Thoracic aorta (tissue), 2 donors: ENCODE measurements at regions not wholly inside any gene's neighbourhood (a gene's known extent, or its start where the extent isn't known, plus 50 kb on each side); places are given as distances from the start of the nearest gene placed in this dataset.

Experiments
- ATAC-seq: fragments of 150-250 bp; one replicate; pipeline ENCODE4 v1.8.0; 2017; ENCODE audit warnings: low read depth; ENCODE audit not compliant: insufficient number of reproducible peaks, low FRiP score
- DNase-seq: peaks from one replicate; pipeline ENCODE4 v3.0.0-alpha.2; 2020; ENCODE audit warnings: low spot score
- H3K27ac ChIP-seq, 2 donors: fragments of 200-600 bp; sonication (generic); 1 replicate in 1 of 2; 2 replicates in 1 of 2; pipeline ENCODE4 v1.5.1; 2016; ENCODE audit warnings: mild to moderate bottlenecking in 2 of 2, moderate library complexity in 2 of 2
- H3K27me3 ChIP-seq: fragments of 200-600 bp; sonication (generic); replicated peaks from 2 replicates; pipeline ENCODE4 v1.6.0; 2016; ENCODE audit warnings: mild to moderate bottlenecking; ENCODE audit not compliant: insufficient read depth
- H3K36me3 ChIP-seq: fragments of 200-600 bp; sonication (generic); one replicate; pipeline ENCODE4 v1.5.1; 2016
- H3K4me1 ChIP-seq, 2 donors: fragments of 200-600 bp; sonication (generic); 1 replicate in 1 of 2; 2 replicates in 1 of 2; pipeline versions ENCODE4 v1.5.1 to v1.6.0; 2016; ENCODE audit warnings: low read depth in 2 of 2, mild to moderate bottlenecking in 1 of 2; ENCODE audit not compliant: control insufficient read depth in 1 of 2
- H3K4me3 ChIP-seq: fragments of 200-600 bp; sonication (generic); 2 replicates; pipeline ENCODE4 v1.5.1; 2016; ENCODE audit warnings: mild to moderate bottlenecking
- H3K9me3 ChIP-seq: fragments of 200-600 bp; sonication (generic); 2 replicates; pipeline ENCODE4 v1.5.1; 2016
- TF ChIP-seq, protein P1 (sequence below): fragments of 200-600 bp; sonication (generic); IDR thresholded peaks from one replicate; pipeline ENCODE4 v1.5.1; 2019; ENCODE audit warnings: antibody characterized with exemption

GRCh38 chr20:40255365-40255764 lies 433.7 kb downstream of the MAFB start:
- no peaks in the 10 kb centered on the region for H3K9me3 ChIP-seq
- no peaks in the 10 kb centered on the region for H3K27me3 ChIP-seq
- TF ChIP-seq, protein P1, sequence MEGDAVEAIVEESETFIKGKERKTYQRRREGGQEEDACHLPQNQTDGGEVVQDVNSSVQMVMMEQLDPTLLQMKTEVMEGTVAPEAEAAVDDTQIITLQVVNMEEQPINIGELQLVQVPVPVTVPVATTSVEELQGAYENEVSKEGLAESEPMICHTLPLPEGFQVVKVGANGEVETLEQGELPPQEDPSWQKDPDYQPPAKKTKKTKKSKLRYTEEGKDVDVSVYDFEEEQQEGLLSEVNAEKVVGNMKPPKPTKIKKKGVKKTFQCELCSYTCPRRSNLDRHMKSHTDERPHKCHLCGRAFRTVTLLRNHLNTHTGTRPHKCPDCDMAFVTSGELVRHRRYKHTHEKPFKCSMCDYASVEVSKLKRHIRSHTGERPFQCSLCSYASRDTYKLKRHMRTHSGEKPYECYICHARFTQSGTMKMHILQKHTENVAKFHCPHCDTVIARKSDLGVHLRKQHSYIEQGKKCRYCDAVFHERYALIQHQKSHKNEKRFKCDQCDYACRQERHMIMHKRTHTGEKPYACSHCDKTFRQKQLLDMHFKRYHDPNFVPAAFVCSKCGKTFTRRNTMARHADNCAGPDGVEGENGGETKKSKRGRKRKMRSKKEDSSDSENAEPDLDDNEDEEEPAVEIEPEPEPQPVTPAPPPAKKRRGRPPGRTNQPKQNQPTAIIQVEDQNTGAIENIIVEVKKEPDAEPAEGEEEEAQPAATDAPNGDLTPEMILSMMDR: no peak
- no peaks in the 10 kb centered on the region for H3K36me3 ChIP-seq
- no peak for DNase-seq
- no peak overlapping the region for H3K27ac ChIP-seq
- ATAC-seq: no peak
- no peak overlapping the region for H3K4me3 ChIP-seq
- H3K4me1 ChIP-seq: no peaks in the 10 kb centered on the region

DNA sequence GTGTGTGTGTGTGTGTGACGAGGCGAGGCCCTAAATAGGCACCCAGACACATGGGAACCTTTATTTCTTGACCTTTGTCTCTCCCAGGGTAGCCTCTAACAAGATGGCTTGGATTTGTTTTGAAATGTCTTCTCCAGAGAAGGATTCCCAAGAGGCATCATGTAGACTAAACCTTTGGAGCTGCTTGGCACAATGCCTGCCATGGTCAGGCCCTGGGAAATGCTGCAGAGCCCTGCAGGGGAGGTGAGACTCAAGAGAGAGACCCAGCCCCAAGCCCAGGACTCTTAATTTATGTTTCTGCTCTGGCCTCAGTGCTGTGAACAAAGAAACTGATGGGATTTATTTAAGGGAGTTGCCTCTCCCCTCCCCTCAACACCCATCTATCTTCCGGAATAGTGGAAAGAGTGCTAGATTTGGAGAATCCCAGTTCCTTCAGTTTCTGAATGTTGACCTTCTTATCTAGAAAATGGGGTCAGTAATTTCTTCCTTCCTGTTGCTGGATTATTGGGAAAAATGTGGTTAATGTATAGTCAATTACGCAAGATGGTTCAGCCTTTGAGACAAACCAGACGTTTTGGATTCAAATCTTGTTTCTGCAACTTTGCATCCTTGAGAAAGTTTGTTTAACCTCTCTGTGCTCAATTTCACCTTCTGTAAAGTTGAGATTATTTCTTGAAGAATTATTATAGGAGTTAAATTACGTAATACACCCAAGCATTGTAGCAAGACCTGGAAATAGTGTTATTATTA lies 434.8 kb downstream of the MAFB start:
- Histone ChIP-seq H3K9me3 (no peaks in the 10 kb centered on the region), H3K36me3 (no peaks in the 10 kb centered on the region), H3K27ac (no peak overlapping the region), H3K4me3 (no peak overlapping the region), H3K4me1 (no peaks in the 10 kb centered on the region), H3K27me3 (no peaks in the 10 kb centered on the region)
- TF ChIP-seq, protein P1: no peak
- no peak for DNase-seq
- ATAC-seq: no peak

DNA sequence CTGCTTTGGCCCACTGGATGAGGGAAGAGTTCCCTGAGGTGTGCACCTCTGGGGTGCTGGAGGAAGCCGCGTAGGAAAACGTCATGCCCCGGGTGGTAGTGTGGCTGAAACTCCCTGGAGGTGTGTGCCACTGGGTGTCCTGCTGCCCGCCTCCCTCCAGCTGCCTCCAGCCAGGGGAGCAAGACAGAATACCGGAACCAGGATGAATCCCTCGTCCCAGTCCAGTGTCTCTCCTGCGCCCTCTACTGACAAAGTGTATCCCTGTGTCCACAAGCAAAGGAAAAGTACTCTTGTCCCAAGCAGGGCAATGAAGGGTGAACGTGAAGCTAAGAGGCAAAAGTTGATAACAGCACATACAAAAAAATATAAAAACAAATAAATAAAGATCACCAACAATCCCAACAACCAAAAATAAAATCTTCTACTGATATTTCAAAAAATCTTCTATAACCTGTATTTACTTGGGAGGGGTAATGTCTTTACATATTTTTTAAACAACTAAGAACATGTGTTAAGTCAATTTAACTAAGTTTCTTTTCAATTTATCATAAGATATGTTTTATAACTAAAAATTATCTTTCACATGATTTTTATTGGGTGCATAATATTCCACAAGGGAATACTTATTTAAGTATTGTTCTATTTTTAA lies 437.6 kb downstream of the MAFB start:
- no peak for DNase-seq
- no peak for ATAC-seq
- no peaks in the 10 kb centered on the region for H3K9me3 ChIP-seq
- H3K4me1 ChIP-seq: peaks cover 0 to 9% of the 10 kb centered on the region in 2 donors
- TF ChIP-seq, protein P1: no peak
- no peak overlapping the region for H3K27ac ChIP-seq
- H3K36me3 ChIP-seq: no peaks in the 10 kb centered on the region
- H3K4me3 ChIP-seq: no peak overlapping the region
- H3K27me3 ChIP-seq: no peaks in the 10 kb centered on the region

DNA sequence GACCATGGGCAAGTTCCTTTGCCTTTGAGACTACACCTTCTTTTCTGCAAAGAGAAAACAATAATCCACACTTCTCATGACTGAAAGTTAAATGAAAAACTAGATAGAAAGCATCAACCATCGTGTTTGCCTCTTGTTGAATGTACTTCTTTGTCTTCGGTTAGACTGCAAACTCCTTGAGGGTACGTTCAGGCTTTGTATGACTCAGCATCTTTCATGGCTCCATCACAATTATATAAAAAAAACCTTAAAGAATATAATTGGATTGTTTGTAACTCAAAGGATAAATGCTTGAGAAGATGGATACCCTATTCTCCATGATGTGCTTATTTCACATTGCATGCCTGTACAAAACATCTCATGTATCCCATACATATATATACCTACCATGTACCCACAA lies 439.2 kb downstream of the MAFB start:
- TF ChIP-seq, protein P1: no peak
- Histone ChIP-seq H3K27me3 (no peaks in the 10 kb centered on the region), H3K9me3 (no peaks in the 10 kb centered on the region), H3K27ac (no peak overlapping the region), H3K4me3 (no peak overlapping the region), H3K4me1 (peaks cover 0 to 9% of the 10 kb centered on the region in 2 donors), H3K36me3 (no peaks in the 10 kb centered on the region)
- ATAC-seq (no peak), DNase-seq (no peak)

- TF ChIP-seq, protein P1: no peak
- DNase-seq (no peak), ATAC-seq (no peak)
- no peak overlapping the region for H3K27ac ChIP-seq
- H3K4me3 ChIP-seq: no peak overlapping the region
- no peaks in the 10 kb centered on the region for H3K27me3 ChIP-seq
- no peaks in the 10 kb centered on the region for H3K36me3 ChIP-seq
- peaks cover 0 to 9% of the 10 kb centered on the region in 2 donors for H3K4me1 ChIP-seq
- H3K9me3 ChIP-seq: no peaks in the 10 kb centered on the region
Observed at GRCh38 chr20:40245829-40246228, 443.2 kb downstream of the MAFB start.
